ENCODE measurements at regions not wholly inside any gene's neighbourhood (a gene's known extent, or its start where the extent isn't known, plus 50 kb on each side); places are given as distances from the start of the nearest gene placed in this dataset.
A peak's percentile ranks its signal among the peaks of the same experiment; 100 is the strongest.
"Not testable (repeated sequence)": the region's sequence is repeated elsewhere in the genome, so short reads cannot be mapped to it uniquely, and the experiment has no call there.

- DNase-seq (ENCODE audit: low read depth), result peak; percentile 65
Measured at GRCh38 chr13:30520571-30520970, 54.8 kb upstream of the HMGB1 start.

- no peak for DNase-seq (ENCODE audit: low read depth)
Measured at GRCh38 chr13:30523211-30523610, 57.5 kb upstream of the HMGB1 start.

GRCh38 chr13:30523817-30524216 lies 58.1 kb upstream of the HMGB1 start:
- not testable (repeated sequence) for DNase-seq (ENCODE audit: low read depth)

- not testable (repeated sequence) for DNase-seq (ENCODE audit: low read depth)
Measured at GRCh38 chr13:30525212-30525611, 59.5 kb upstream of the HMGB1 start.

- no peak for DNase-seq (ENCODE audit: low read depth)
Measured at GRCh38 chr13:30526612-30527495, 61.1 kb upstream of the HMGB1 start.

GRCh38 chr13:30529085-30529834 lies 63.5 kb upstream of the HMGB1 start:
- DNase-seq (ENCODE audit: low read depth), result no peak

- DNase-seq (ENCODE audit: low read depth), result no peak
Measured at GRCh38 chr13:30535046-30535445, 69.3 kb upstream of the HMGB1 start.

GRCh38 chr13:30545320-30545719 lies 72.4 kb upstream of the USPL1 start:
- no peak for DNase-seq (ENCODE audit: low read depth)

GRCh38 chr13:30548046-30548445 lies 69.7 kb upstream of the USPL1 start:
- DNase-seq (ENCODE audit: low read depth), result not testable (repeated sequence)

- peak; percentile 32 for DNase-seq (ENCODE audit: low read depth)
Measured at GRCh38 chr13:30551189-30551588, 66.5 kb upstream of the USPL1 start.

GRCh38 chr13:30552567-30552966 lies 65.2 kb upstream of the USPL1 start:
- DNase-seq (ENCODE audit: low read depth), result no peak

- no peak for DNase-seq (ENCODE audit: low read depth)
Measured at GRCh38 chr13:30559274-30559673, 58.4 kb upstream of the USPL1 start.

GRCh38 chr13:30560212-30560611 lies 57.5 kb upstream of the USPL1 start:
- no peak for DNase-seq (ENCODE audit: low read depth)

GRCh38 chr13:30561511-30561910 lies 56.2 kb upstream of the USPL1 start:
- no peak for DNase-seq (ENCODE audit: low read depth)

GRCh38 chr13:30564489-30564888 lies 53.2 kb upstream of the USPL1 start:
- no peak for DNase-seq (ENCODE audit: low read depth)

GRCh38 chr13:30565658-30566057 lies 52.1 kb upstream of the USPL1 start:
- DNase-seq (ENCODE audit: low read depth), result no peak

GRCh38 chr13:30567072-30567471 lies 50.6 kb upstream of the USPL1 start:
- no peak for DNase-seq (ENCODE audit: low read depth)

Data from HT1080 (cell line).